Neural progenitor cell (in vitro differentiated cells): ENCODE measurements at regions not wholly inside any gene's neighbourhood (a gene's known extent, or its start where the extent isn't known, plus 50 kb on each side); places are given as distances from the start of the nearest gene placed in this dataset.

Source experiments
- EZH2 ChIP-seq: fragments of 200-600 bp; sonication (generic); IDR thresholded peaks from 2 replicates; pipeline ENCODE4 v1.6.1; 2017; ENCODE audit warnings: antibody characterized with exemption, mild to moderate bottlenecking, moderate library complexity
- EZH2phosphoT487 ChIP-seq: fragments of 200-600 bp; sonication (generic); IDR thresholded peaks from 2 replicates; pipeline ENCODE4 v1.6.1; 2017; ENCODE audit warnings: antibody characterized with exemption
- TF ChIP-seq, protein P1 (sequence below): fragments of 200-600 bp; sonication (generic); IDR thresholded peaks from 2 replicates; pipeline ENCODE4 v1.5.1; 2017; ENCODE audit warnings: antibody characterized with exemption, mild to moderate bottlenecking

DNA sequence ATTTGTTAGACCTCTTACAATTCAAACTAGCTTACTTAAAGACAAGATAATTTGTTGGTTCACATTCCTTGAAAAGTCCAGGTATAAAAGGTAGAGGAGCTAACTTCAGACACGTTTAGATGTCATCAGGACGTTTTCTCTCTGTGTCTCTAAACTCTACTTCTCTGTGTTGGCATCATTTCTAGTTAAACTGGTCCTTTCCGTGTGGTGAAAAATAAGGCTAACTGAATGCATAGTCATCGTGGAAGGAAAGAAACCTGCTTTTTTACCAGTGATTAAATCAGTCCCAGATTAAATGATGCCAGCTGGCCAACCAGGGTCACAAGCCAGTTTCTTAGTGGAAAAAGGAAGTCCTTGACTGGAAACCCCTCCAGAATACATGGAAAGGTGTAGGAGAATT lies 168.4 kb upstream of the AHI1 start:
- TF ChIP-seq, protein P1, sequence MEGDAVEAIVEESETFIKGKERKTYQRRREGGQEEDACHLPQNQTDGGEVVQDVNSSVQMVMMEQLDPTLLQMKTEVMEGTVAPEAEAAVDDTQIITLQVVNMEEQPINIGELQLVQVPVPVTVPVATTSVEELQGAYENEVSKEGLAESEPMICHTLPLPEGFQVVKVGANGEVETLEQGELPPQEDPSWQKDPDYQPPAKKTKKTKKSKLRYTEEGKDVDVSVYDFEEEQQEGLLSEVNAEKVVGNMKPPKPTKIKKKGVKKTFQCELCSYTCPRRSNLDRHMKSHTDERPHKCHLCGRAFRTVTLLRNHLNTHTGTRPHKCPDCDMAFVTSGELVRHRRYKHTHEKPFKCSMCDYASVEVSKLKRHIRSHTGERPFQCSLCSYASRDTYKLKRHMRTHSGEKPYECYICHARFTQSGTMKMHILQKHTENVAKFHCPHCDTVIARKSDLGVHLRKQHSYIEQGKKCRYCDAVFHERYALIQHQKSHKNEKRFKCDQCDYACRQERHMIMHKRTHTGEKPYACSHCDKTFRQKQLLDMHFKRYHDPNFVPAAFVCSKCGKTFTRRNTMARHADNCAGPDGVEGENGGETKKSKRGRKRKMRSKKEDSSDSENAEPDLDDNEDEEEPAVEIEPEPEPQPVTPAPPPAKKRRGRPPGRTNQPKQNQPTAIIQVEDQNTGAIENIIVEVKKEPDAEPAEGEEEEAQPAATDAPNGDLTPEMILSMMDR: no peak
- no peak for TF ChIP-seq EZH2
- TF ChIP-seq EZH2phosphoT487: no peak
